ENCODE measurements at regions not wholly inside any gene's neighbourhood (a gene's known extent, or its start where the extent isn't known, plus 50 kb on each side); places are given as distances from the start of the nearest gene placed in this dataset.

GRCh38 chr16:58821886-58822285 lies 87.8 kb upstream of the GOT2 start:
- Histone ChIP-seq H3K36me3 (replicated peaks in 1 of 2; ENCODE audit: control insufficient read depth in 1 of 2, insufficient read depth in 2 of 2, low read length in 1 of 2) (no peaks in the 10 kb centered on the region), H3K4me2 (no peak overlapping the region), H3F3A (replicated peaks; ENCODE audit: insufficient read depth) (no peaks in the 10 kb centered on the region), H3K27me3 (ENCODE audit: insufficient read depth) (no peaks in the 10 kb centered on the region), H3K4me3 (ENCODE audit: low read depth in 2 of 2, low read length in 1 of 2) (no peak overlapping the region), H3K9me2 (no peaks in the 10 kb centered on the region), H4K20me1 (ENCODE audit: insufficient read depth) (no peaks in the 10 kb centered on the region), H3K4me1 (ENCODE audit: control insufficient read depth in 1 of 2, insufficient read depth in 2 of 2, low read depth in 1 of 2, low read length in 1 of 2) (no peaks in the 10 kb centered on the region), H3K27ac (ENCODE audit: low read depth in 2 of 2, low read length in 1 of 2) (no peak overlapping the region), H3K79me2 (ENCODE audit: insufficient read depth) (no peaks in the 10 kb centered on the region), H3K9me3 (no peaks in the 10 kb centered on the region), H2AFZ (ENCODE audit: low read depth) (no peak overlapping the region), H3K9ac (no peak overlapping the region)
- ChIA-PET POLR2A (no interaction called here), CTCF (no interaction called here)
- TF ChIP-seq POLR2AphosphoS5 (IDR thresholded peaks at IDR 0.05; ENCODE audit: low read depth, low read length) (no peak), IRF3 (IDR thresholded peaks at IDR 0.05; ENCODE audit: low read depth, low read length) (no peak), ELF1 (IDR thresholded peaks at IDR 0.05) (no peak), NFIC (IDR thresholded peaks at IDR 0.05; ENCODE audit: borderline replicate concordance) (no peak), YY1 (IDR thresholded peaks at IDR 0.05; ENCODE audit: low read depth) (no peak)
- no peak for DNase-seq

GRCh38 chr16:58820411-58820810 lies 86.3 kb upstream of the GOT2 start:
- no peaks in the 10 kb centered on the region for H3K9me2 ChIP-seq
- H4K20me1 ChIP-seq (ENCODE audit: insufficient read depth) = no peaks in the 10 kb centered on the region
- H3K27ac ChIP-seq (ENCODE audit: low read depth in 2 of 2, low read length in 1 of 2) = no peak overlapping the region
- H2AFZ ChIP-seq (ENCODE audit: low read depth) = no peak overlapping the region
- WGBS (ENCODE audit: low lambda C conversion rate) = 8% methylated on average over 1 of the region's 1 CpG
- no peaks in the 10 kb centered on the region for H3K36me3 ChIP-seq (replicated peaks in 1 of 2; ENCODE audit: control insufficient read depth in 1 of 2, insufficient read depth in 2 of 2, low read length in 1 of 2)
- TF ChIP-seq FOXM1 (IDR thresholded peaks at IDR 0.05; ENCODE audit: low read depth) = no peak
- H3K9me3 ChIP-seq = no peaks in the 10 kb centered on the region
- POLR2A ChIA-PET = no interaction called here
- H3F3A ChIP-seq (replicated peaks; ENCODE audit: insufficient read depth) = no peaks in the 10 kb centered on the region
- no peak overlapping the region for H3K4me2 ChIP-seq
- H3K79me2 ChIP-seq (ENCODE audit: insufficient read depth) = no peaks in the 10 kb centered on the region
- H3K4me3 ChIP-seq (ENCODE audit: low read depth in 2 of 2, low read length in 1 of 2) = no peak overlapping the region
- no peaks in the 10 kb centered on the region for H3K4me1 ChIP-seq (ENCODE audit: control insufficient read depth in 1 of 2, insufficient read depth in 2 of 2, low read depth in 1 of 2, low read length in 1 of 2)
- no peaks in the 10 kb centered on the region for H3K27me3 ChIP-seq (ENCODE audit: insufficient read depth)
- DNase-seq = no peak
- CTCF ChIA-PET = no interaction called here
- H3K9ac ChIP-seq = no peak overlapping the region

GRCh38 chr16:58815181-58815888 lies 81.2 kb upstream of the GOT2 start:
- Histone ChIP-seq H3K9ac (no peak overlapping the region), H3K27ac (ENCODE audit: low read depth in 2 of 2, low read length in 1 of 2) (no peak overlapping the region), H3K4me1 (ENCODE audit: control insufficient read depth in 1 of 2, insufficient read depth in 2 of 2, low read depth in 1 of 2, low read length in 1 of 2) (no peaks in the 10 kb centered on the region), H3K4me3 (ENCODE audit: low read depth in 2 of 2, low read length in 1 of 2) (no peak overlapping the region), H3K36me3 (replicated peaks in 1 of 2; ENCODE audit: control insufficient read depth in 1 of 2, insufficient read depth in 2 of 2, low read length in 1 of 2) (no peaks in the 10 kb centered on the region), H3F3A (replicated peaks; ENCODE audit: insufficient read depth) (no peaks in the 10 kb centered on the region), H3K9me2 (no peaks in the 10 kb centered on the region), H3K4me2 (no peak overlapping the region), H2AFZ (ENCODE audit: low read depth) (no peak overlapping the region), H3K9me3 (no peaks in the 10 kb centered on the region), H3K27me3 (ENCODE audit: insufficient read depth) (no peaks in the 10 kb centered on the region), H3K79me2 (ENCODE audit: insufficient read depth) (no peaks in the 10 kb centered on the region), H4K20me1 (ENCODE audit: insufficient read depth) (no peaks in the 10 kb centered on the region)
- WGBS (ENCODE audit: low lambda C conversion rate) = 61% methylated on average over 7 of the region's 7 CpGs
- POLR2A ChIA-PET = no interaction called here
- CTCF ChIA-PET = interaction anchor here (0.9 to 3.0 kb wide), 17 partner anchors 9 to 1385 kb away, joined by 3 to 15 read pairs (median 5); no protein-coding TSS in a partner anchor
- TF ChIP-seq RCOR1 (IDR thresholded peaks at IDR 0.05; ENCODE audit: low read length) = no peak
- no peak for TF ChIP-seq RXRA (IDR thresholded peaks at IDR 0.05; ENCODE audit: borderline replicate concordance, low read depth)
- no peak for TF ChIP-seq POLR2AphosphoS5 (IDR thresholded peaks at IDR 0.05; ENCODE audit: low read depth, low read length)
- no peak for TF ChIP-seq RFX5 (IDR thresholded peaks at IDR 0.05; ENCODE audit: low read length)
- no peak for TF ChIP-seq SMC3 (IDR thresholded peaks at IDR 0.05; ENCODE audit: low read depth, low read length)
- no peak for TF ChIP-seq FOXM1 (IDR thresholded peaks at IDR 0.05; ENCODE audit: low read depth)
- TF ChIP-seq REST (IDR thresholded peaks at IDR 0.05; ENCODE audit: low read depth, low read length) = no peak
- TF ChIP-seq EP300 (IDR thresholded peaks at IDR 0.05; ENCODE audit: borderline replicate concordance in 1 of 2, low read depth in 1 of 2, low read length in 1 of 2) = no peak
- TF ChIP-seq ELF1 (IDR thresholded peaks at IDR 0.05) = no peak
- no peak for TF ChIP-seq RAD21 (IDR thresholded peaks at IDR 0.05; ENCODE audit: low read length)
- DNase-seq = no peak

All from SK-N-SH (cell line).